ENCODE measurements at regions not wholly inside any gene's neighbourhood (a gene's known extent, or its start where the extent isn't known, plus 50 kb on each side); places are given as distances from the start of the nearest gene placed in this dataset.
"Not testable (repeated sequence)": the region's sequence is repeated elsewhere in the genome, so short reads cannot be mapped to it uniquely, and the experiment has no call there.

GRCh38 chr2:90207454-90208058 lies 1516.1 kb downstream of the RPIA start:
- peaks cover 13% of the 10 kb centered on the region for H3K9me3 ChIP-seq (ENCODE audit: low read depth)
- no peaks in the 10 kb centered on the region for H3K36me3 Mint-ChIP-seq

GRCh38 chr2:90209009-90209408 lies 1517.5 kb downstream of the RPIA start:
- no peak overlapping the region for H3K27ac Mint-ChIP-seq
- H3K4me1 Mint-ChIP-seq: no peaks in the 10 kb centered on the region
- no peaks in the 10 kb centered on the region for H3K9me3 Mint-ChIP-seq
- H2AFZ ChIP-seq (replicated peaks): no peak overlapping the region
- no peaks in the 10 kb centered on the region for H3K4me1 ChIP-seq
- no peak overlapping the region for H3K9ac ChIP-seq
- no peaks in the 10 kb centered on the region for H3K79me2 ChIP-seq (ENCODE audit: low read depth)
- peaks cover 12% of the 10 kb centered on the region for H3K9me3 ChIP-seq (ENCODE audit: low read depth)
- H3F3A ChIP-seq (ENCODE audit: low read depth): no peaks in the 10 kb centered on the region
- H3K4me3 ChIP-seq: no peak overlapping the region
- no peaks in the 10 kb centered on the region for H3K36me3 ChIP-seq
- no peak for DNase-seq (ENCODE audit: low spot score)
- no peaks in the 10 kb centered on the region for H4K20me1 ChIP-seq (ENCODE audit: low read depth)
- no peak overlapping the region for H3K27ac ChIP-seq
- H3K27me3 ChIP-seq: no peaks in the 10 kb centered on the region
- H3K4me3 Mint-ChIP-seq: no peak overlapping the region
- H3K27me3 Mint-ChIP-seq (ENCODE audit: insufficient read depth, low read depth): peaks cover 5% of the 10 kb centered on the region
- H3K4me2 ChIP-seq: no peak overlapping the region
- TF ChIP-seq CTCF (IDR thresholded peaks at IDR 0.05) (no peak), EZH2 (IDR thresholded peaks at IDR 0.05) (no peak), EZH2phosphoT487 (IDR thresholded peaks at IDR 0.05) (no peak)
- H3K36me3 Mint-ChIP-seq: no peaks in the 10 kb centered on the region

More at GRCh38 chr2:90207454-90208058, 1516.1 kb downstream of the RPIA start:
- H3K36me3 ChIP-seq: no peaks in the 10 kb centered on the region
- no peaks in the 10 kb centered on the region for H3K27me3 ChIP-seq
- Mint-ChIP-seq H3K4me1 (no peaks in the 10 kb centered on the region), H3K27me3 (ENCODE audit: insufficient read depth, low read depth) (peaks cover 5% of the 10 kb centered on the region), H3K27ac (no peak overlapping the region), H3K9me3 (no peaks in the 10 kb centered on the region), H3K4me3 (no peak overlapping the region)
- no peak for DNase-seq (ENCODE audit: low spot score)
- no peak overlapping the region for H2AFZ ChIP-seq (replicated peaks)
- H3K79me2 ChIP-seq (ENCODE audit: low read depth): no peaks in the 10 kb centered on the region
- H3F3A ChIP-seq (ENCODE audit: low read depth): no peaks in the 10 kb centered on the region
- no peak overlapping the region for H3K27ac ChIP-seq
- no peaks in the 10 kb centered on the region for H4K20me1 ChIP-seq (ENCODE audit: low read depth)
- no peaks in the 10 kb centered on the region for H3K4me1 ChIP-seq
- no peak overlapping the region for H3K4me3 ChIP-seq
- no peak overlapping the region for H3K9ac ChIP-seq
- TF ChIP-seq CTCF (IDR thresholded peaks at IDR 0.05) (peak; percentile 10), EZH2 (IDR thresholded peaks at IDR 0.05) (no peak)
- no peak overlapping the region for H3K4me2 ChIP-seq

GRCh38 chr2:90209806-90210205 lies 1518.3 kb downstream of the RPIA start:
- no peak for DNase-seq (ENCODE audit: low spot score)
- no peaks in the 10 kb centered on the region for H3K79me2 ChIP-seq (ENCODE audit: low read depth)
- H3F3A ChIP-seq (ENCODE audit: low read depth): no peaks in the 10 kb centered on the region
- no peak overlapping the region for H2AFZ ChIP-seq (replicated peaks)
- no peaks in the 10 kb centered on the region for H3K4me1 Mint-ChIP-seq
- H3K9ac ChIP-seq: no peak overlapping the region
- no peaks in the 10 kb centered on the region for H3K36me3 ChIP-seq
- no peaks in the 10 kb centered on the region for H3K9me3 Mint-ChIP-seq
- H3K36me3 Mint-ChIP-seq: no peaks in the 10 kb centered on the region
- H3K27ac ChIP-seq: no peak overlapping the region
- H3K9me3 ChIP-seq (ENCODE audit: low read depth): peaks cover 4% of the 10 kb centered on the region
- H3K4me2 ChIP-seq: no peak overlapping the region
- H3K4me3 Mint-ChIP-seq: no peak overlapping the region
- H3K27me3 Mint-ChIP-seq (ENCODE audit: insufficient read depth, low read depth): peaks cover 5% of the 10 kb centered on the region
- TF ChIP-seq EZH2 (IDR thresholded peaks at IDR 0.05): no peak
- TF ChIP-seq CTCF (IDR thresholded peaks at IDR 0.05): no peak
- no peak for TF ChIP-seq EZH2phosphoT487 (IDR thresholded peaks at IDR 0.05)
- H3K27me3 ChIP-seq: no peaks in the 10 kb centered on the region
- H3K4me1 ChIP-seq: no peaks in the 10 kb centered on the region
- H3K27ac Mint-ChIP-seq: no peak overlapping the region
- no peak overlapping the region for H3K4me3 ChIP-seq
- H4K20me1 ChIP-seq (ENCODE audit: low read depth): no peaks in the 10 kb centered on the region

GRCh38 chr2:90215880-90216279 lies 1524.4 kb downstream of the RPIA start:
- H3K4me2 ChIP-seq; H3K9me3 Mint-ChIP-seq; H3F3A ChIP-seq (ENCODE audit: low read depth); H3K4me3 Mint-ChIP-seq; H3K36me3 ChIP-seq; H3K4me1 Mint-ChIP-seq; H3K27ac ChIP-seq; H3K36me3 Mint-ChIP-seq; DNase-seq (ENCODE audit: low spot score); H4K20me1 ChIP-seq (ENCODE audit: low read depth); H2AFZ ChIP-seq (replicated peaks); H3K4me3 ChIP-seq; H3K9me3 ChIP-seq (ENCODE audit: low read depth); H3K27me3 Mint-ChIP-seq (ENCODE audit: insufficient read depth, low read depth); H3K9ac ChIP-seq; H3K4me1 ChIP-seq; H3K27me3 ChIP-seq; H3K27ac Mint-ChIP-seq; H3K79me2 ChIP-seq (ENCODE audit: low read depth): not testable (repeated sequence)

GRCh38 chr2:90216801-90217200 lies 1525.3 kb downstream of the RPIA start:
- H3K9ac ChIP-seq; H3F3A ChIP-seq (ENCODE audit: low read depth); H3K4me2 ChIP-seq; H3K27me3 Mint-ChIP-seq (ENCODE audit: insufficient read depth, low read depth); H2AFZ ChIP-seq (replicated peaks); DNase-seq (ENCODE audit: low spot score); H3K9me3 ChIP-seq (ENCODE audit: low read depth); H3K36me3 ChIP-seq; H4K20me1 ChIP-seq (ENCODE audit: low read depth); H3K27ac ChIP-seq; H3K4me3 ChIP-seq; H3K4me1 Mint-ChIP-seq; H3K36me3 Mint-ChIP-seq; H3K9me3 Mint-ChIP-seq; H3K4me1 ChIP-seq; H3K27ac Mint-ChIP-seq; H3K27me3 ChIP-seq; H3K4me3 Mint-ChIP-seq; H3K79me2 ChIP-seq (ENCODE audit: low read depth): not testable (repeated sequence)

GRCh38 chr2:90218534-90218933 lies 1527.1 kb downstream of the RPIA start:
- H3K27me3 Mint-ChIP-seq (ENCODE audit: insufficient read depth, low read depth); H3K4me3 Mint-ChIP-seq; H3K9me3 Mint-ChIP-seq; H3F3A ChIP-seq (ENCODE audit: low read depth); H4K20me1 ChIP-seq (ENCODE audit: low read depth); DNase-seq (ENCODE audit: low spot score); H3K27me3 ChIP-seq; H3K9me3 ChIP-seq (ENCODE audit: low read depth); H3K27ac ChIP-seq; H2AFZ ChIP-seq (replicated peaks); H3K9ac ChIP-seq; H3K4me3 ChIP-seq; H3K4me1 ChIP-seq; H3K36me3 ChIP-seq; H3K36me3 Mint-ChIP-seq; H3K79me2 ChIP-seq (ENCODE audit: low read depth); H3K4me2 ChIP-seq; H3K27ac Mint-ChIP-seq; H3K4me1 Mint-ChIP-seq: not testable (repeated sequence)
